Suprapubic skin (tissue), 4 donors: ENCODE measurements at regions not wholly inside any gene's neighbourhood (a gene's known extent, or its start where the extent isn't known, plus 50 kb on each side); places are given as distances from the start of the nearest gene placed in this dataset.

Source experiments
- DNase-seq, 2 donors: peaks; one replicate each; pipeline ENCODE4 v3.0.0-alpha.2; 2019; ENCODE audit warnings: low spot score in 2 of 2
- H3K27ac ChIP-seq: fragments of 200-600 bp; sonication (generic); one replicate; pipeline ENCODE4 v1.5.1; 2019
- H3K27me3 ChIP-seq: fragments of 200-600 bp; sonication (generic); one replicate; pipeline ENCODE4 v1.5.1; 2019
- H3K36me3 ChIP-seq: fragments of 200-600 bp; sonication (generic); one replicate; pipeline ENCODE4 v1.5.1; 2019
- H3K4me1 ChIP-seq: fragments of 200-600 bp; sonication (generic); one replicate; pipeline ENCODE4 v1.5.1; 2019
- H3K4me3 ChIP-seq: fragments of 200-600 bp; sonication (generic); one replicate; pipeline ENCODE4 v1.5.1; 2019; ENCODE audit warnings: mild to moderate bottlenecking
- H3K9me3 ChIP-seq: fragments of 200-600 bp; sonication (generic); one replicate; pipeline ENCODE4 v1.5.1; 2019
- CTCF ChIP-seq, 2 donors: fragments of 200-600 bp in 1 of 2; fragments of 450-650 bp in 1 of 2; sonication (generic) in 1 of 2; IDR thresholded peaks; one replicate each; pipeline ENCODE4 v1.5.1; 2016 to 2019; ENCODE audit warnings: antibody characterized with exemption in 2 of 2, mild to moderate bottlenecking in 1 of 2, moderate library complexity in 1 of 2
- EP300 ChIP-seq: sonication (generic); formaldehyde crosslinking; IDR thresholded peaks from one replicate; pipeline ENCODE4 v1.6.1; 2017; ENCODE audit warnings: antibody characterized with exemption
- POLR2A ChIP-seq, 2 donors: fragments of 450-650 bp; IDR thresholded peaks; one replicate each; pipeline ENCODE4 v1.6.1; 2017; ENCODE audit warnings: antibody characterized with exemption in 2 of 2, mild to moderate bottlenecking in 2 of 2, moderate library complexity in 2 of 2
- POLR2AphosphoS5 ChIP-seq, 3 donors: sonication (generic); formaldehyde crosslinking; IDR thresholded peaks; one replicate each; pipeline ENCODE4 v1.6.1; 2017; ENCODE audit warnings: antibody characterized with exemption in 3 of 3
- WGBS: methylation state at CpG from one replicate; pipeline ENCODE4 v1.1.5; 2018; 5-methylcytosine and 5-hydroxymethylcytosine counted together

- H3K4me3 ChIP-seq = no peak overlapping the region
- 84% methylated on average over 15 of the region's 15 CpGs for WGBS
- H3K27ac ChIP-seq = no peak overlapping the region
- H3K4me1 ChIP-seq = no peaks in the 10 kb centered on the region
- DNase-seq = no peak
- TF ChIP-seq EP300 (no peak), POLR2AphosphoS5 (IDR thresholded peaks at IDR 0.05) (no peak), CTCF (IDR thresholded peaks at IDR 0.05) (no peak), POLR2A (IDR thresholded peaks at IDR 0.05) (no peak)
- no peaks in the 10 kb centered on the region for H3K9me3 ChIP-seq
- peaks cover 35% of the 10 kb centered on the region for H3K27me3 ChIP-seq
- H3K36me3 ChIP-seq = no peaks in the 10 kb centered on the region
These were observed 642.9 kb downstream of the BRD1 start for GRCh38 chr22:49184736-49185135.

DNA sequence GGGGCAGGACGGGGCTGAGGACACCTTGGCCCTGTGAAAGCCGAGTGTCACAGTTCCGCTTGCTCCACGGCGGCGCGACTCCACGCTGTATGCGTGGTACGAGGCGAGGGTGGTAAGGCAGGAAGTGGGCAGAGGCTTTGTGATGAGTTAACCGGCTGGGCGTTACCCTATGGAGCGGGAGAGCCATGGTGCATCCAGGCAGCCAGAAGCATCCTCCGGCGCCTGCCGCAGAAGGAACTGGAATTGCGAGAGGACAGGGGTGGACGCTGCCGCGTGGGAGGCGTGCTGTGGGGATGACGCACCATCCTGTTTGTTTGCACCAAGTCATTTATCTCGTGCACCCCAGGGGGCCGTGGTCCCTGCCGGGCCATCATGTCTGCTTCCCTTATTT lies 643.9 kb downstream of the BRD1 start:
- H3K9me3 ChIP-seq = no peaks in the 10 kb centered on the region
- no peaks in the 10 kb centered on the region for H3K4me1 ChIP-seq
- H3K36me3 ChIP-seq = no peaks in the 10 kb centered on the region
- WGBS = 87% methylated on average over 26 of the region's 26 CpGs
- no peak overlapping the region for H3K4me3 ChIP-seq
- no peak overlapping the region for H3K27ac ChIP-seq
- peaks cover 38% of the 10 kb centered on the region for H3K27me3 ChIP-seq
- no peak for TF ChIP-seq POLR2AphosphoS5 (IDR thresholded peaks at IDR 0.05)
- no peak for TF ChIP-seq CTCF (IDR thresholded peaks at IDR 0.05)
- TF ChIP-seq EP300 = no peak
- TF ChIP-seq POLR2A (IDR thresholded peaks at IDR 0.05) = no peak
- DNase-seq = no peak

GRCh38 chr22:49183208-49183825 lies 644.4 kb downstream of the BRD1 start:
- H3K4me1 ChIP-seq = no peaks in the 10 kb centered on the region
- TF ChIP-seq POLR2A (IDR thresholded peaks at IDR 0.05) (no peak), POLR2AphosphoS5 (IDR thresholded peaks at IDR 0.05) (no peak), CTCF (IDR thresholded peaks at IDR 0.05) (no peak), EP300 (no peak)
- H3K27me3 ChIP-seq = peaks cover 38% of the 10 kb centered on the region
- no peak overlapping the region for H3K27ac ChIP-seq
- H3K36me3 ChIP-seq = no peaks in the 10 kb centered on the region
- no peak overlapping the region for H3K4me3 ChIP-seq
- WGBS = 69% methylated on average over 11 of the region's 22 CpGs
- no peak for DNase-seq
- H3K9me3 ChIP-seq = no peaks in the 10 kb centered on the region

- TF ChIP-seq EP300 (no peak), POLR2AphosphoS5 (IDR thresholded peaks at IDR 0.05) (no peak), CTCF (IDR thresholded peaks at IDR 0.05) (no peak), POLR2A (IDR thresholded peaks at IDR 0.05) (no peak)
- no peaks in the 10 kb centered on the region for H3K36me3 ChIP-seq
- H3K4me1 ChIP-seq = no peaks in the 10 kb centered on the region
- H3K4me3 ChIP-seq = no peak overlapping the region
- no peak overlapping the region for H3K27ac ChIP-seq
- no peak for DNase-seq
- peaks cover 45% of the 10 kb centered on the region for H3K27me3 ChIP-seq
- no peaks in the 10 kb centered on the region for H3K9me3 ChIP-seq
- WGBS = 83% methylated on average over 20 of the region's 20 CpGs
These were observed 645.3 kb downstream of the BRD1 start for GRCh38 chr22:49182416-49182815.

- peaks cover 45% of the 10 kb centered on the region for H3K27me3 ChIP-seq
- no peak overlapping the region for H3K27ac ChIP-seq
- H3K36me3 ChIP-seq = no peaks in the 10 kb centered on the region
- DNase-seq = no peak
- TF ChIP-seq POLR2AphosphoS5 (IDR thresholded peaks at IDR 0.05) (no peak), POLR2A (IDR thresholded peaks at IDR 0.05) (no peak), EP300 (no peak), CTCF (IDR thresholded peaks at IDR 0.05) (no peak)
- H3K9me3 ChIP-seq = no peaks in the 10 kb centered on the region
- no peaks in the 10 kb centered on the region for H3K4me1 ChIP-seq
- 81% methylated on average over 11 of the region's 15 CpGs for WGBS
- H3K4me3 ChIP-seq = no peak overlapping the region
These were observed 645.7 kb downstream of the BRD1 start for GRCh38 chr22:49181942-49182341.
